Upper lobe of left lung (tissue), 4 donors: ENCODE measurements at regions not wholly inside any gene's neighbourhood (a gene's known extent, or its start where the extent isn't known, plus 50 kb on each side); places are given as distances from the start of the nearest gene placed in this dataset.

ENCODE experiments used
- POLR2A ChIP-seq, 4 donors: fragments of 450-650 bp; IDR thresholded peaks; one replicate each; pipeline ENCODE4 v1.5.1; 2016 to 2017; ENCODE audit warnings: antibody characterized with exemption in 4 of 4, mild to moderate bottlenecking in 2 of 4
- POLR2AphosphoS5 ChIP-seq, 2 donors: sonication (generic); formaldehyde crosslinking; IDR thresholded peaks; one replicate each; pipeline ENCODE4 v1.5.1; 2017; ENCODE audit warnings: antibody characterized with exemption in 2 of 2
- TF ChIP-seq, protein P1 (sequence below), 6 experiments: fragments of 450-650 bp in 4 of 6; fragments of 200-600 bp in 2 of 6; sonication (generic) in 2 of 6; IDR thresholded peaks; one replicate each; pipeline ENCODE4 v1.5.1; 2016 to 2019; ENCODE audit warnings: antibody characterized with exemption in 6 of 6

- TF ChIP-seq POLR2AphosphoS5 (IDR thresholded peaks at IDR 0.05) (no peak), POLR2A (IDR thresholded peaks at IDR 0.05) (no peak)
- TF ChIP-seq, protein P1, sequence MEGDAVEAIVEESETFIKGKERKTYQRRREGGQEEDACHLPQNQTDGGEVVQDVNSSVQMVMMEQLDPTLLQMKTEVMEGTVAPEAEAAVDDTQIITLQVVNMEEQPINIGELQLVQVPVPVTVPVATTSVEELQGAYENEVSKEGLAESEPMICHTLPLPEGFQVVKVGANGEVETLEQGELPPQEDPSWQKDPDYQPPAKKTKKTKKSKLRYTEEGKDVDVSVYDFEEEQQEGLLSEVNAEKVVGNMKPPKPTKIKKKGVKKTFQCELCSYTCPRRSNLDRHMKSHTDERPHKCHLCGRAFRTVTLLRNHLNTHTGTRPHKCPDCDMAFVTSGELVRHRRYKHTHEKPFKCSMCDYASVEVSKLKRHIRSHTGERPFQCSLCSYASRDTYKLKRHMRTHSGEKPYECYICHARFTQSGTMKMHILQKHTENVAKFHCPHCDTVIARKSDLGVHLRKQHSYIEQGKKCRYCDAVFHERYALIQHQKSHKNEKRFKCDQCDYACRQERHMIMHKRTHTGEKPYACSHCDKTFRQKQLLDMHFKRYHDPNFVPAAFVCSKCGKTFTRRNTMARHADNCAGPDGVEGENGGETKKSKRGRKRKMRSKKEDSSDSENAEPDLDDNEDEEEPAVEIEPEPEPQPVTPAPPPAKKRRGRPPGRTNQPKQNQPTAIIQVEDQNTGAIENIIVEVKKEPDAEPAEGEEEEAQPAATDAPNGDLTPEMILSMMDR (IDR thresholded peaks at IDR 0.05): no peak
Measured at GRCh38 chr21:33968080-33968994, 52.7 kb upstream of the ATP5PO start.
